Calu3 (cell line): ENCODE measurements at regions not wholly inside any gene's neighbourhood (a gene's known extent, or its start where the extent isn't known, plus 50 kb on each side); places are given as distances from the start of the nearest gene placed in this dataset.

Experiments used
- BruUV-seq: library from RNA; stranded (reverse); fragments of 400-500 nt; replicated peaks from 2 replicates; lab custom pipeline; 2021; lab: Mats Ljungman, UMichigan
- CTCF ChIA-PET: fragments of 300-600 bp; sonication (Branson Sonifier 250); formaldehyde crosslinking; loops from one replicate; lab custom pipeline; 2022; ENCODE audit warnings: antibody characterized with exemption; lab: Charles Lee
- DNase-seq: peaks from one replicate; pipeline ENCODE4 v3.0.0; 2022
- H3K27ac Mint-ChIP-seq: one replicate; pipeline ENCODE4 v1.8.0; 2022; ENCODE audit warnings: mixed read lengths; ENCODE audit not compliant: unreplicated experiment
- H3K27me3 Mint-ChIP-seq: one replicate; pipeline ENCODE4 v1.8.0; 2022; ENCODE audit warnings: mixed read lengths; ENCODE audit not compliant: unreplicated experiment
- H3K36me3 Mint-ChIP-seq: one replicate; pipeline ENCODE4 v1.8.0; 2022; ENCODE audit warnings: mild to moderate bottlenecking, moderate library complexity, mixed read lengths; ENCODE audit not compliant: insufficient read depth, unreplicated experiment
- H3K4me1 Mint-ChIP-seq: one replicate; pipeline ENCODE4 v1.8.0; 2022; ENCODE audit warnings: mild to moderate bottlenecking, low read depth, mixed read lengths; ENCODE audit not compliant: unreplicated experiment
- H3K4me3 Mint-ChIP-seq: one replicate; pipeline ENCODE4 v1.8.0; 2022; ENCODE audit warnings: mild to moderate bottlenecking, low read depth, moderate library complexity, mixed read lengths; ENCODE audit not compliant: unreplicated experiment
- H3K9me3 Mint-ChIP-seq: one replicate; pipeline ENCODE4 v1.8.0; 2022; ENCODE audit warnings: low read depth, mixed read lengths; ENCODE audit not compliant: unreplicated experiment
- intact Hi-C: fragments of 100-400 bp; cut with micrococcal nuclease; formaldehyde crosslinking; loops from one replicate; pipeline ENCODE4 v1.10.0; 2022; ENCODE audit not compliant: unreplicated experiment
- TF ChIP-seq, protein P1 (sequence below): fragments of 200-600 bp; IDR thresholded peaks from one replicate; pipeline ENCODE4 v1.8.0; 2022; ENCODE audit warnings: antibody characterized with exemption; ENCODE audit not compliant: unreplicated experiment

DNA sequence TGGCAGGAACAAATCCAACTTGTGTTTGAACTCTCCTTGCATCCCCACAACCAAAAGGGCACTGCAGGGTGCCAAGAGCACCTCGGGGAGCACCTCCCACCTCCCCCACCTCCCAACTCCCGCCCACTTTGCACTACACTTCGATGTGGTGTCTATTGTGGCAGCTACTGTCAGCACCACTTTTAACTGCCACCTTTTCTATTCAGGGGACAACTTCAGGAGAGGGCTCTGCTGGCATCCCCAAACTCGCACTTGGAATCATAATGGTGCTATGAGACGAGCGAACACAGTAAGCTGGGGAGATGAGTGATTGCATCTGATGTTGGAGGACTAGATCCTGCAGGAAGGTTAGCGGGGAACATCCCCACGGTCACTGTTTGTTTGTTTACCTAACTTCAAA, 238.2 kb upstream of the PROX1 start:
- H3K4me1 Mint-ChIP-seq = no peaks in the 10 kb centered on the region
- no TSS peak for BruUV-seq
- intact Hi-C loops = no loop called here
- H3K36me3 Mint-ChIP-seq = no peaks in the 10 kb centered on the region
- no peak for DNase-seq
- CTCF ChIA-PET = no interaction called here
- no peak overlapping the region for H3K27ac Mint-ChIP-seq
- no peak overlapping the region for H3K4me3 Mint-ChIP-seq
- no peaks in the 10 kb centered on the region for H3K9me3 Mint-ChIP-seq
- TF ChIP-seq, protein P1, sequence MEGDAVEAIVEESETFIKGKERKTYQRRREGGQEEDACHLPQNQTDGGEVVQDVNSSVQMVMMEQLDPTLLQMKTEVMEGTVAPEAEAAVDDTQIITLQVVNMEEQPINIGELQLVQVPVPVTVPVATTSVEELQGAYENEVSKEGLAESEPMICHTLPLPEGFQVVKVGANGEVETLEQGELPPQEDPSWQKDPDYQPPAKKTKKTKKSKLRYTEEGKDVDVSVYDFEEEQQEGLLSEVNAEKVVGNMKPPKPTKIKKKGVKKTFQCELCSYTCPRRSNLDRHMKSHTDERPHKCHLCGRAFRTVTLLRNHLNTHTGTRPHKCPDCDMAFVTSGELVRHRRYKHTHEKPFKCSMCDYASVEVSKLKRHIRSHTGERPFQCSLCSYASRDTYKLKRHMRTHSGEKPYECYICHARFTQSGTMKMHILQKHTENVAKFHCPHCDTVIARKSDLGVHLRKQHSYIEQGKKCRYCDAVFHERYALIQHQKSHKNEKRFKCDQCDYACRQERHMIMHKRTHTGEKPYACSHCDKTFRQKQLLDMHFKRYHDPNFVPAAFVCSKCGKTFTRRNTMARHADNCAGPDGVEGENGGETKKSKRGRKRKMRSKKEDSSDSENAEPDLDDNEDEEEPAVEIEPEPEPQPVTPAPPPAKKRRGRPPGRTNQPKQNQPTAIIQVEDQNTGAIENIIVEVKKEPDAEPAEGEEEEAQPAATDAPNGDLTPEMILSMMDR = no peak
- peaks cover 46% of the 10 kb centered on the region for H3K27me3 Mint-ChIP-seq

DNA sequence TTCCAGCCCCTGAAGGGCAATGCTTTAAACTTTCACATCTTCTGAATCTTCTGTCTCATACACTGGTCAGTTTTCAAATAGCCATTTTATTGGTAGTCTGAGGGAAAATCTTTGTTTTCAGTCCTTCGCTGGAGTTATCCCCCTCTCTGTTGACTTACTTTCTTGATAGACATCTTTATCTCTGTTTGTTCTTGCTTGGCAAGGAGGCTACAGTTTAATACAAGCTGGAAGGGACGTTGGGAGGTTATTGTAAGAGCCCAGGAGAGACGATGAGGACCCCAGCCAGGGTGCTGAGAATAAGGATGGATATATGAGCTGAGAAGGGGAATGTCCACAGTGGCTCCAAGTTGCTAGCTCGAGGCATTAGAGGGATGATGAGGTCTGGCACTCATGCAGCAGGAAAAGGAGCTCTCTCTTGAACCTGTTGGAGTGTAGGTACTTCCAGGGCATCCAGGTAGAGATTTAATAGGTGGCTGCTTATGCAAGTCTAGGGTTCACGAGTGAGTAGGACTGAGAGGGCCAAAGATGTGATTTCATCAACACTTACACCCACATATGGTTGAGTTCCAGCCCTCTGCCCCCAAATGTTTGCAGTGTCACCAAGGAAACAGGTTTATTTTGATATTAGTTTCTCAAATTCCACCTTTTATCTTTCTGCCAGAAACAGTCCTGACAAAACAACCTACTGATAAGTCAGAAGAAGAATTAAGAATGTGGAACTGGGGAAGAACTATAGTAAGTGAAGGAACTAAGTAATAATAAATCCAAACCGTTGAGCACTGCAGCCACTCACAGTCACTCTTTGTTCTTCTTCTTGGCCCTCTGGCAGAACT, 237.3 kb upstream of the PROX1 start:
- TF ChIP-seq, protein P1 = no peak
- intact Hi-C loops = no loop called here
- H3K9me3 Mint-ChIP-seq = no peaks in the 10 kb centered on the region
- no peaks in the 10 kb centered on the region for H3K36me3 Mint-ChIP-seq
- BruUV-seq = no TSS peak
- no peak overlapping the region for H3K4me3 Mint-ChIP-seq
- peaks cover 51% of the 10 kb centered on the region for H3K27me3 Mint-ChIP-seq
- CTCF ChIA-PET = interaction anchor here (1.1 kb wide), 1 partner anchor 8 kb away, joined by 3 read pairs; no protein-coding TSS in a partner anchor
- DNase-seq = no peak
- H3K4me1 Mint-ChIP-seq = no peaks in the 10 kb centered on the region
- no peak overlapping the region for H3K27ac Mint-ChIP-seq

GRCh38 chr1:213751064-213751397, 236.7 kb upstream of the PROX1 start:
- Mint-ChIP-seq H3K27me3 (peaks cover 51% of the 10 kb centered on the region), H3K4me1 (no peaks in the 10 kb centered on the region), H3K36me3 (no peaks in the 10 kb centered on the region), H3K9me3 (no peaks in the 10 kb centered on the region), H3K27ac (no peak overlapping the region), H3K4me3 (no peak overlapping the region)
- no TSS peak for BruUV-seq
- DNase-seq = no peak
- TF ChIP-seq, protein P1 = no peak
- CTCF ChIA-PET = interaction anchor here (1.1 kb wide), 1 partner anchor 8 kb away, joined by 3 read pairs; no protein-coding TSS in a partner anchor
- intact Hi-C loops = no loop called here

DNA sequence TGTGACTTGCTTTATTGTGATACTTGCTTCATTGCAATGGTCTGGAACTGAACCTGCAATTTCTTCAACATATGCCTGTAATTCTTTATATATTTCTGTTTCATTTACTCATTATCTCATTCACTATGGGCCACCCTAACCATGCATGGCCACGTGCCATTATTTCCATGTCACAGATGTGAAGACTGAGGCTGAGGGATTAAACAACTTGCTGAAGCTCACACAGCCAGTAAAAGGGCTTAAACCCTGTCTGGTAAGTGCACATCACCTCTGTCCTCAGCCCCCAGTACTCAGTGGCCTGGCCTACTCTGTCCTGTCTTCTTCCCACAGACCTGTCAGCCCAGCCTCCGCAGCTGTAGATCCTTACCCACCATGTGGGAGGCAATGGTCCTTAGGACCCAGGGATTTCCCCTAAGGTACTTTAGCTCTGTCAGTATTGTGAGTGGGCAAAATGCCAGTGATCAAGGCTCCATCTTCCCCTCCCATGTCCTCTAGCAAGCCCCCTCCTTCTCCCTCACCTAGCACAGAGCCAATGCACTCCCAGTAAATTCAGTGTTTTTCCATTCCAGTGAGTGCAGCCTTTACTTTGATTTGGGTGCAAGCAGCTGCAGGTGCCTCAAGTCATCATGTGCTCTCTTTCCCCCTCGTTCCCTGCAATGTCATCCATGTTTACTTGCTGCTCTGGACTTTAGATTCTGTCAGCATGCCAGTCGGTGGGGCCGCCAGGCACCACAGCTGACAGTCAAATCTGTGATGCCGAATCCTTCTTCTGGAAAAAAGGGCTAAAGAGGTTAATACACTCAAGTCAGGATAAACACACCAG, 228.2 kb upstream of the PROX1 start:
- H3K27me3 Mint-ChIP-seq = peaks cover 56% of the 10 kb centered on the region
- no peaks in the 10 kb centered on the region for H3K4me1 Mint-ChIP-seq
- CTCF ChIA-PET = interaction anchor here (1.0 kb wide), 1 partner anchor 9 kb away, joined by 3 read pairs; no protein-coding TSS in a partner anchor
- H3K27ac Mint-ChIP-seq = no peak overlapping the region
- peaks cover 5% of the 10 kb centered on the region for H3K9me3 Mint-ChIP-seq
- TF ChIP-seq, protein P1 = no peak
- intact Hi-C loops = no loop called here
- BruUV-seq = no TSS peak
- H3K4me3 Mint-ChIP-seq = no peak overlapping the region
- no peaks in the 10 kb centered on the region for H3K36me3 Mint-ChIP-seq
- no peak for DNase-seq
